ENCODE measurements at regions not wholly inside any gene's neighbourhood (a gene's known extent, or its start where the extent isn't known, plus 50 kb on each side); places are given as distances from the start of the nearest gene placed in this dataset.

GRCh38 chr2:43132683-43133301, 93.6 kb downstream of the ZFP36L2 start:
- intact Hi-C loops (cut with DNase I): loop anchor here (1.0 to 10.0 kb wide), 8 partner anchors 40 to 352 kb away; partner anchors contain the start of gene ZFP36L2 (in 4 of the 10)
- no peak for DNase-seq
- Histone ChIP-seq H3K4me3 (no peak overlapping the region), H3K4me1 (peaks cover 19 to 99% (median 60%) of the 10 kb centered on the region in 9 donors), H3K27me3 (no peaks in the 10 kb centered on the region), H3K9me3 (no peaks in the 10 kb centered on the region), H3K27ac (peak overlapping the region in 4 of 10 donors; percentile 9 to 89 (median 41)), H3K36me3 (no peaks in the 10 kb centered on the region)
- 91 to 98% methylated on average over 12 of the region's 12 CpGs for WGBS, 2 donors
- no peak for ATAC-seq
- no peak for TF ChIP-seq CTCF (IDR thresholded peaks at IDR 0.05)

- peak overlapping the region; percentile 14 to 89 (median 46) for H3K27ac ChIP-seq
- ATAC-seq (no peak), DNase-seq (no peak)
- WGBS, 2 donors: 77 to 85% methylated on average over 12 of the region's 12 CpGs
- H3K4me3 ChIP-seq: no peak overlapping the region
- H3K4me1 ChIP-seq: peaks cover 19 to 99% (median 54%) of the 10 kb centered on the region in 9 donors
- H3K36me3 ChIP-seq: no peaks in the 10 kb centered on the region
- no peaks in the 10 kb centered on the region for H3K9me3 ChIP-seq
- intact Hi-C loops (cut with DNase I): loop anchor here (2.0 to 10.0 kb wide), 10 partner anchors 40 to 353 kb away; partner anchors contain the start of gene ZFP36L2 (in 6 of the 10)
- H3K27me3 ChIP-seq: no peaks in the 10 kb centered on the region
- no peak for TF ChIP-seq CTCF (IDR thresholded peaks at IDR 0.05)
These were observed 94.3 kb downstream of the ZFP36L2 start for GRCh38 chr2:43131890-43132682.

- TF ChIP-seq CTCF (IDR thresholded peaks at IDR 0.05): peak; percentile 25 to 64 (median 55)
- no peaks in the 10 kb centered on the region for H3K36me3 ChIP-seq
- no peaks in the 10 kb centered on the region for H3K9me3 ChIP-seq
- DNase-seq (peak; percentile 61 to 67), ATAC-seq (peak; percentile 31 to 76 (median 52))
- 42 to 49% methylated on average over 18 of the region's 18 CpGs for WGBS, 2 donors
- H3K27me3 ChIP-seq: no peaks in the 10 kb centered on the region
- peak overlapping the region in 9 of 10 donors; percentile 20 to 89 (median 46) for H3K27ac ChIP-seq
- intact Hi-C loops (cut with DNase I): loop anchor here (2.0 to 10.0 kb wide), 10 partner anchors 41 to 354 kb away; partner anchors contain the start of gene ZFP36L2 (in 6 of the 10)
- peak overlapping the region in 1 of 10 donors; percentile 10 for H3K4me3 ChIP-seq
- peaks cover 19 to 99% (median 52%) of the 10 kb centered on the region in 9 donors for H3K4me1 ChIP-seq
These were observed 95.1 kb downstream of the ZFP36L2 start for GRCh38 chr2:43131051-43131889.

- WGBS, 2 donors: 92 to 97% methylated on average over 6 of the region's 6 CpGs
- DNase-seq (no peak), ATAC-seq (no peak)
- TF ChIP-seq CTCF (IDR thresholded peaks at IDR 0.05): no peak
- intact Hi-C loops (cut with DNase I): loop anchor here (2.0 to 10.0 kb wide), 10 partner anchors 42 to 354 kb away; partner anchors contain the start of gene ZFP36L2 (in 6 of the 10)
- Histone ChIP-seq H3K27ac (peak overlapping the region; percentile 17 to 89 (median 46)), H3K9me3 (no peaks in the 10 kb centered on the region), H3K36me3 (no peaks in the 10 kb centered on the region), H3K4me1 (peaks cover 19 to 95% (median 54%) of the 10 kb centered on the region in 9 donors), H3K4me3 (peak overlapping the region in 1 of 10 donors; percentile 10), H3K27me3 (no peaks in the 10 kb centered on the region)
These were observed 95.9 kb downstream of the ZFP36L2 start for GRCh38 chr2:43130548-43130875.

Data from heart right ventricle (tissue), 16 donors.